Fibroblast of lung (primary cell): ENCODE measurements at regions not wholly inside any gene's neighbourhood (a gene's known extent, or its start where the extent isn't known, plus 50 kb on each side); places are given as distances from the start of the nearest gene placed in this dataset.
"Not testable (repeated sequence)": the region's sequence is repeated elsewhere in the genome, so short reads cannot be mapped to it uniquely, and the experiment has no call there.

ENCODE experiments used
- DNase-seq, 2 donors: peaks; one replicate each; pipeline versions ENCODE4 v3.0.0 to v3.0.0-alpha.2; 2010; ENCODE audit warnings: low read depth in 2 of 2
- H2AFZ ChIP-seq: 2 replicates; pipeline ENCODE4 v1.5.1; 2012; ENCODE audit warnings: low read length, control low read depth, inconsistent platforms
- H3K27ac ChIP-seq: 2 replicates; pipeline ENCODE4 v1.5.1; 2011; ENCODE audit warnings: low read length, control low read depth; ENCODE audit not compliant: insufficient read depth
- H3K27me3 ChIP-seq: 2 replicates; pipeline ENCODE4 v1.5.1; 2011; ENCODE audit warnings: mild to moderate bottlenecking, low read length; ENCODE audit not compliant: control insufficient read depth, insufficient read depth
- H3K36me3 ChIP-seq: 2 replicates; pipeline ENCODE4 v1.5.1; 2011; ENCODE audit warnings: low read length; ENCODE audit not compliant: control insufficient read depth, insufficient read depth
- H3K4me1 ChIP-seq: 2 replicates; pipeline ENCODE4 v1.5.1; 2011; ENCODE audit warnings: low read length; ENCODE audit not compliant: control insufficient read depth, insufficient read depth; ENCODE audit errors: extremely low read depth
- H3K4me2 ChIP-seq: 2 replicates; pipeline ENCODE4 v1.5.1; 2011; ENCODE audit warnings: low read length, control low read depth; ENCODE audit not compliant: insufficient read depth; ENCODE audit errors: extremely low read depth
- H3K4me3 ChIP-seq, 4 experiments: fragments of 200-600 bp in 1 of 4; sonication (generic) in 1 of 4; replicated peaks in 1 of 4; 2 replicates each; pipeline ENCODE4 v1.5.1; 2011 to 2016; ENCODE audit warnings: low read length in 4 of 4, low read depth in 3 of 4, mild to moderate bottlenecking in 3 of 4, control low read depth in 2 of 4, inconsistent platforms in 1 of 4, mixed read lengths in 1 of 4; ENCODE audit not compliant: insufficient read depth in 1 of 4; ENCODE audit errors: control extremely low read depth in 1 of 4
- H3K79me2 ChIP-seq: 2 replicates; pipeline ENCODE4 v1.5.1; 2012; ENCODE audit warnings: mild to moderate bottlenecking, low read length, inconsistent platforms; ENCODE audit not compliant: control insufficient read depth, insufficient read depth
- H3K9ac ChIP-seq: 2 replicates; pipeline ENCODE4 v1.5.1; 2011; ENCODE audit warnings: mild to moderate bottlenecking, low read length, control low read depth; ENCODE audit not compliant: insufficient read depth
- H3K9me3 ChIP-seq: 2 replicates; pipeline ENCODE4 v1.5.1; 2012; ENCODE audit warnings: low read depth, low read length; ENCODE audit not compliant: control insufficient read depth, insufficient read depth
- H4K20me1 ChIP-seq: 2 replicates; pipeline ENCODE4 v1.5.1; 2011; ENCODE audit warnings: low read length; ENCODE audit not compliant: control insufficient read depth, insufficient read depth; ENCODE audit errors: extremely low read depth
- EZH2 ChIP-seq: IDR thresholded peaks from 2 replicates; pipeline ENCODE4 v1.5.1; 2012; ENCODE audit warnings: low read length, control low read depth, mild to moderate bottlenecking; ENCODE audit errors: missing control alignments
- TF ChIP-seq, protein P1 (sequence below), 2 donors: IDR thresholded peaks in 1 of 2; conservative IDR thresholded peaks in 1 of 2; 1 replicate in 1 of 2; 2 replicates in 1 of 2; pipeline ENCODE4 v1.5.1; 2011 to 2012; ENCODE audit warnings: low read length in 2 of 2, control low read depth in 1 of 2, inconsistent platforms in 1 of 2, low read depth in 1 of 2, mild to moderate bottlenecking in 1 of 2

DNA sequence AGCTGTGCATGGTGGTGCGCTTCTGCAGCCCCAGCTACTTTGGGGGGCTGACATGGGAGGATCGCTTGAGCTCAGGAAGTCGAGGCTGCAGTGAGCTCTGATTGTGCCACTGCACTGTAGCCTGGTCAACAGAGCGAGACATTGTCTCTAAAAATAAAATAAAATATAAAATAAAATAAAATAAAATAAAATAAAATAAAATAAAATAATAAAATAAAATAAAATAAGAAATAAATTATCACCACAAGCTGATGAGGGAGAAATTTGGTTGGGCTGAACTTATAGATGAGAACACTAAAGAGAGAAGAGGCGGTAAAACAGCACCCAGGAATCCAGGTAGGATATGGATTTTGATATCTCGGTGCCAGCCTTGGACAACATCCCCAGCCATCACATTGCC, 933.7 kb downstream of the NLGN4X start:
- TF ChIP-seq, protein P1, sequence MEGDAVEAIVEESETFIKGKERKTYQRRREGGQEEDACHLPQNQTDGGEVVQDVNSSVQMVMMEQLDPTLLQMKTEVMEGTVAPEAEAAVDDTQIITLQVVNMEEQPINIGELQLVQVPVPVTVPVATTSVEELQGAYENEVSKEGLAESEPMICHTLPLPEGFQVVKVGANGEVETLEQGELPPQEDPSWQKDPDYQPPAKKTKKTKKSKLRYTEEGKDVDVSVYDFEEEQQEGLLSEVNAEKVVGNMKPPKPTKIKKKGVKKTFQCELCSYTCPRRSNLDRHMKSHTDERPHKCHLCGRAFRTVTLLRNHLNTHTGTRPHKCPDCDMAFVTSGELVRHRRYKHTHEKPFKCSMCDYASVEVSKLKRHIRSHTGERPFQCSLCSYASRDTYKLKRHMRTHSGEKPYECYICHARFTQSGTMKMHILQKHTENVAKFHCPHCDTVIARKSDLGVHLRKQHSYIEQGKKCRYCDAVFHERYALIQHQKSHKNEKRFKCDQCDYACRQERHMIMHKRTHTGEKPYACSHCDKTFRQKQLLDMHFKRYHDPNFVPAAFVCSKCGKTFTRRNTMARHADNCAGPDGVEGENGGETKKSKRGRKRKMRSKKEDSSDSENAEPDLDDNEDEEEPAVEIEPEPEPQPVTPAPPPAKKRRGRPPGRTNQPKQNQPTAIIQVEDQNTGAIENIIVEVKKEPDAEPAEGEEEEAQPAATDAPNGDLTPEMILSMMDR (conservative IDR thresholded peaks at IDR 0.05 in 1 of 2, IDR thresholded peaks at IDR 0.05 in 1 of 2; ENCODE audit: low read depth in 1 of 2, low read length in 2 of 2), result no peak
- TF ChIP-seq EZH2, result no peak
- Histone ChIP-seq H3K36me3 (no peaks in the 10 kb centered on the region), H3K27ac (no peak overlapping the region), H3K27me3 (no peaks in the 10 kb centered on the region), H3K4me2 (no peak overlapping the region), H2AFZ (no peak overlapping the region), H3K4me1 (no peaks in the 10 kb centered on the region), H3K4me3 (no peak overlapping the region), H3K9me3 (no peaks in the 10 kb centered on the region), H4K20me1 (no peaks in the 10 kb centered on the region), H3K9ac (no peak overlapping the region), H3K79me2 (no peaks in the 10 kb centered on the region)
- DNase-seq, result no peak

DNA sequence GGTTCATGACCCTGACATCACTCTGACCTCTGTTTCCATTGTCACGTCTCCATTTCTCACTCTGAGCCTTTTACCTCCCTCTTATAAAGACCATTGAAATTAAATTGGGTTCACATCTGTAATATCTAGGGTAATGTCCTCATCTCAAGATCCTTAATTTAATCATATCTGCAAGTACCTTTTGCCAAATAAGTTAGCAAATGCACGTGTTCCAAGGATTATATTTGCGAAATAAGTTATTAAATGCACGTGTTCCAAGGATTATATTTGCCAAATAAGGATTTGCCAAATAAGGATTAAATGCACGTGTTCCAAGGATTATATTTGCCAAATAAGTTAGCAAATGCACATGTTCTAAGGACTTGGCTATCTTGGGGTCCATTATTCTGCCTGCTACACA, 938.0 kb downstream of the NLGN4X start:
- Histone ChIP-seq H3K27me3 (no peaks in the 10 kb centered on the region), H3K27ac (no peak overlapping the region), H3K9ac (no peak overlapping the region), H3K4me1 (no peaks in the 10 kb centered on the region), H3K79me2 (no peaks in the 10 kb centered on the region), H3K36me3 (no peaks in the 10 kb centered on the region), H2AFZ (no peak overlapping the region), H3K4me3 (no peak overlapping the region), H4K20me1 (no peaks in the 10 kb centered on the region), H3K9me3 (no peaks in the 10 kb centered on the region), H3K4me2 (no peak overlapping the region)
- TF ChIP-seq, protein P1 (conservative IDR thresholded peaks at IDR 0.05 in 1 of 2, IDR thresholded peaks at IDR 0.05 in 1 of 2; ENCODE audit: low read depth in 1 of 2, low read length in 2 of 2), result no peak
- TF ChIP-seq EZH2, result no peak
- no peak for DNase-seq

DNA sequence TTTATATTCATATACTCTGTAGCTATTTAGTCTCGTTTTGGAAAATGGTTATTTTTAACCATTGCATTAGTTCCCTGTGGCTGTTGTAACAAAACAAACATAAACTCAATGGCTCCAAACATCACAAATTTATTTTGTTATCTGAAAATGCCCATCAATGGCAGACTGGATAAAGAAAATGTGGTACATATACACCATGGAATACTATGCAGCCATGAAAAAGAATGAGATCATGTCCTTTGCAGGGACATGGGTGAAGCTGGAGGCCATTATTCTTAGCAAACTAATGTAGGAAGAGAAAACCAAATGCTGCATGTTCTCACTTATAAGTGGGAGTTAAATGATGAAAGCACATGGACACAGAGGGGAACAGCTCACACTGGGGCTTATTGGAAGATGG, 938.7 kb downstream of the NLGN4X start:
- not testable (repeated sequence) for H3K4me3 ChIP-seq, H3K4me1 ChIP-seq, H3K36me3 ChIP-seq

DNA sequence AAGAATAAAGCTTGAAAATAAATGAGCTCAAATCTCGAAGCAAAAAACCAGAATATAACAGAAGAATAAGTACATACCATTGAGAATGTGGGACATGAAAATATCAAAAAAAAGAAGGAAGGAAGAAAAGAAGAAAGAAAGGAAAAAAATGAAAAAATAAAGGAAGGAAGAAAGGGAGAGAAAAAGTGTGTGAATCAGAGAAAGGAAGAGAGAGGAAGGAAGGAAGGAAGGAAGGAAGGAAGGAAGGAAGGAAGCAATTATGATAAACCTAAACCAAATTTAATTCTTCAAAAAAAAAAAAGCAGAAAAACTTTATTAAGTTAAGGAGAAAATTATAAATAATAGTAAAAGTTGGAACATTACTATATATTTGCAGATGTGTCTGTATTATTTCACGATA, 949.8 kb downstream of the NLGN4X start:
- Histone ChIP-seq H2AFZ (no peak overlapping the region), H3K4me2 (no peak overlapping the region), H3K4me1 (no peaks in the 10 kb centered on the region), H3K27me3 (no peaks in the 10 kb centered on the region), H3K79me2 (no peaks in the 10 kb centered on the region), H3K27ac (no peak overlapping the region), H3K9me3 (no peaks in the 10 kb centered on the region), H4K20me1 (no peaks in the 10 kb centered on the region), H3K36me3 (no peaks in the 10 kb centered on the region), H3K4me3 (no peak overlapping the region), H3K9ac (no peak overlapping the region)
- no peak for DNase-seq
- no peak for TF ChIP-seq EZH2
- TF ChIP-seq, protein P1 (conservative IDR thresholded peaks at IDR 0.05 in 1 of 2, IDR thresholded peaks at IDR 0.05 in 1 of 2; ENCODE audit: low read depth in 1 of 2, low read length in 2 of 2), result no peak

More for the DNA sequence above, 938.7 kb downstream of the NLGN4X start:
- H3K79me2 ChIP-seq, H3K9me3 ChIP-seq, H3K27me3 ChIP-seq, H3K9ac ChIP-seq, H2AFZ ChIP-seq, H4K20me1 ChIP-seq, H3K27ac ChIP-seq, DNase-seq, H3K4me2 ChIP-seq: not testable (repeated sequence)
